ENCODE measurements at regions not wholly inside any gene's neighbourhood (a gene's known extent, or its start where the extent isn't known, plus 50 kb on each side); places are given as distances from the start of the nearest gene placed in this dataset.

GRCh38 chr11:97263183-97263858, 873.5 kb downstream of the JRKL start:
- H3K9me3 ChIP-seq = no peaks in the 10 kb centered on the region
- no peaks in the 10 kb centered on the region for H3K27me3 ChIP-seq
- no peaks in the 10 kb centered on the region for H3K4me1 ChIP-seq
- H3K36me3 ChIP-seq = no peaks in the 10 kb centered on the region
- H3K9ac ChIP-seq = no peak overlapping the region
- H3K4me3 ChIP-seq = no peak overlapping the region
- no peaks in the 10 kb centered on the region for H4K20me1 ChIP-seq
- no peak overlapping the region for H3K4me2 ChIP-seq
- no peak overlapping the region for H3K27ac ChIP-seq
- no peak for TF ChIP-seq Cebpa-rat (IDR thresholded peaks at IDR 0.05)

GRCh38 chr11:97269527-97269926, 879.7 kb downstream of the JRKL start:
- H3K36me3 ChIP-seq = no peaks in the 10 kb centered on the region
- H3K27me3 ChIP-seq = no peaks in the 10 kb centered on the region
- peaks cover 12% of the 10 kb centered on the region for H3K9me3 ChIP-seq
- H3K4me1 ChIP-seq = no peaks in the 10 kb centered on the region
- no peak overlapping the region for H3K4me3 ChIP-seq
- H3K9ac ChIP-seq = no peak overlapping the region
- no peak overlapping the region for H3K27ac ChIP-seq
- TF ChIP-seq Cebpa-rat (IDR thresholded peaks at IDR 0.05) = no peak
- H4K20me1 ChIP-seq = no peaks in the 10 kb centered on the region
- no peak overlapping the region for H3K4me2 ChIP-seq

- Histone ChIP-seq H3K4me3 (no peak overlapping the region), H3K36me3 (no peaks in the 10 kb centered on the region), H3K9ac (no peak overlapping the region), H3K4me1 (no peaks in the 10 kb centered on the region), H3K27ac (no peak overlapping the region), H3K27me3 (no peaks in the 10 kb centered on the region), H4K20me1 (no peaks in the 10 kb centered on the region), H3K4me2 (no peak overlapping the region), H3K9me3 (peaks cover 2% of the 10 kb centered on the region)
- TF ChIP-seq Cebpa-rat (IDR thresholded peaks at IDR 0.05) = no peak
Measured at GRCh38 chr11:97279341-97279740, 889.5 kb downstream of the JRKL start.

GRCh38 chr11:97280347-97280746, 890.5 kb downstream of the JRKL start:
- no peaks in the 10 kb centered on the region for H4K20me1 ChIP-seq
- TF ChIP-seq Cebpa-rat (IDR thresholded peaks at IDR 0.05) = no peak
- H3K4me3 ChIP-seq = no peak overlapping the region
- H3K27me3 ChIP-seq = no peaks in the 10 kb centered on the region
- H3K9ac ChIP-seq = no peak overlapping the region
- no peak overlapping the region for H3K27ac ChIP-seq
- H3K4me2 ChIP-seq = no peak overlapping the region
- no peaks in the 10 kb centered on the region for H3K9me3 ChIP-seq
- no peaks in the 10 kb centered on the region for H3K36me3 ChIP-seq
- no peaks in the 10 kb centered on the region for H3K4me1 ChIP-seq

- Histone ChIP-seq H3K27ac (no peak overlapping the region), H3K4me3 (no peak overlapping the region), H3K4me1 (no peaks in the 10 kb centered on the region), H3K9ac (no peak overlapping the region), H4K20me1 (no peaks in the 10 kb centered on the region), H3K27me3 (no peaks in the 10 kb centered on the region), H3K4me2 (no peak overlapping the region), H3K9me3 (no peaks in the 10 kb centered on the region), H3K36me3 (no peaks in the 10 kb centered on the region)
- TF ChIP-seq Cebpa-rat (IDR thresholded peaks at IDR 0.05) = no peak
Measured at GRCh38 chr11:97289823-97290222, 900.0 kb downstream of the JRKL start.

- no peaks in the 10 kb centered on the region for H3K27me3 ChIP-seq
- H3K4me2 ChIP-seq = no peak overlapping the region
- H4K20me1 ChIP-seq = no peaks in the 10 kb centered on the region
- H3K4me3 ChIP-seq = no peak overlapping the region
- no peaks in the 10 kb centered on the region for H3K36me3 ChIP-seq
- no peaks in the 10 kb centered on the region for H3K9me3 ChIP-seq
- H3K9ac ChIP-seq = no peak overlapping the region
- H3K4me1 ChIP-seq = no peaks in the 10 kb centered on the region
- H3K27ac ChIP-seq = no peak overlapping the region
- no peak for TF ChIP-seq Cebpa-rat (IDR thresholded peaks at IDR 0.05)
Measured at GRCh38 chr11:97290464-97291041, 900.7 kb downstream of the JRKL start.

GRCh38 chr11:97296301-97296700, 906.5 kb downstream of the JRKL start:
- no peak for TF ChIP-seq Cebpa-rat (IDR thresholded peaks at IDR 0.05)
- Histone ChIP-seq H3K27ac (no peak overlapping the region), H3K27me3 (no peaks in the 10 kb centered on the region), H3K4me1 (no peaks in the 10 kb centered on the region), H3K9ac (no peak overlapping the region), H3K4me2 (no peak overlapping the region), H3K36me3 (no peaks in the 10 kb centered on the region), H3K9me3 (no peaks in the 10 kb centered on the region), H4K20me1 (no peaks in the 10 kb centered on the region), H3K4me3 (no peak overlapping the region)

GRCh38 chr11:97309291-97309690, 919.5 kb downstream of the JRKL start:
- Histone ChIP-seq H3K27ac (no peak overlapping the region), H3K4me2 (no peak overlapping the region), H3K27me3 (no peaks in the 10 kb centered on the region), H3K36me3 (no peaks in the 10 kb centered on the region), H3K9me3 (no peaks in the 10 kb centered on the region), H3K4me3 (no peak overlapping the region), H4K20me1 (no peaks in the 10 kb centered on the region), H3K9ac (no peak overlapping the region), H3K4me1 (no peaks in the 10 kb centered on the region)
- TF ChIP-seq Cebpa-rat (IDR thresholded peaks at IDR 0.05) = no peak

GRCh38 chr11:97325693-97326092, 935.9 kb downstream of the JRKL start:
- Histone ChIP-seq H3K4me3 (no peak overlapping the region), H3K4me1 (no peaks in the 10 kb centered on the region), H3K9ac (no peak overlapping the region), H3K9me3 (peaks cover 11% of the 10 kb centered on the region; the same call in 1 of the 2 replicates), H3K4me2 (no peak overlapping the region), H4K20me1 (no peaks in the 10 kb centered on the region), H3K27me3 (no peaks in the 10 kb centered on the region), H3K27ac (no peak overlapping the region), H3K36me3 (no peaks in the 10 kb centered on the region)
- TF ChIP-seq Cebpa-rat (IDR thresholded peaks at IDR 0.05) = no peak

GRCh38 chr11:97332271-97332670, 942.5 kb downstream of the JRKL start:
- Histone ChIP-seq H3K27me3 (no peaks in the 10 kb centered on the region), H3K9ac (no peak overlapping the region), H3K27ac (no peak overlapping the region), H3K4me1 (no peaks in the 10 kb centered on the region), H4K20me1 (no peaks in the 10 kb centered on the region), H3K4me2 (no peak overlapping the region), H3K9me3 (no peaks in the 10 kb centered on the region), H3K36me3 (no peaks in the 10 kb centered on the region), H3K4me3 (no peak overlapping the region)
- TF ChIP-seq Cebpa-rat (IDR thresholded peaks at IDR 0.05) = no peak

All from BLaER1 (cell line).